HEK293 (cell line): ENCODE measurements at regions not wholly inside any gene's neighbourhood (a gene's known extent, or its start where the extent isn't known, plus 50 kb on each side); places are given as distances from the start of the nearest gene placed in this dataset.

Source experiments
- HOXC10 ChIP-seq: sonication (generic); formaldehyde crosslinking; IDR thresholded peaks from 2 replicates; pipeline ENCODE4 v1.8.1; 2023; ENCODE audit warnings: mild to moderate bottlenecking, missing genetic modification reagents
- TF ChIP-seq, protein P1 (sequence below): fragments of 450-650 bp; formaldehyde crosslinking; IDR thresholded peaks from 2 replicates; pipeline ENCODE4 v1.5.1; 2016; ENCODE audit warnings: missing biosample characterization, missing genetic modification characterization
- TF ChIP-seq, protein P2 (sequence below): fragments of 450-650 bp; formaldehyde crosslinking; IDR thresholded peaks from 2 replicates; pipeline ENCODE4 v1.5.1; 2016; ENCODE audit warnings: missing biosample characterization, missing genetic modification characterization, low read depth

DNA sequence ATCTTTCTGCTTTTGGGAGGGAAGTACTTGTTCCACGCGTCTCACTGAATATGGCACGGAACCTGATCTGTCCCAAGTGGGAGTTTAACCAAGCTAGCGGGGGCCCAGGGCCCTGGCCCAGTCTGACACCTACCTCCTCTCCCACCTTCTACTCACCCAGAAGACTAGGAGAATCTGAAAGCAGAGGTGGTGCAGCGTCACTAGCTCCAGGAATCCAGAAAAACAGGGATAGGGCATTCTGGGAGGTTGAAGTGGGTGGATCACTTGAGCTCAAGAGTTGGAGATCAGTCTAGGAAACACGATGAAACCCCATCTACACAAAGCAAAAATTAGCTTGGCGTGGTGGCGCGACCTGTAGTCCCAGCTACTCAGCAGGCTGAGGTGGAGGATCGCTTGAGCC, 163.5 kb upstream of the ZNF267 start:
- no peak for TF ChIP-seq HOXC10
- TF ChIP-seq, protein P1, sequence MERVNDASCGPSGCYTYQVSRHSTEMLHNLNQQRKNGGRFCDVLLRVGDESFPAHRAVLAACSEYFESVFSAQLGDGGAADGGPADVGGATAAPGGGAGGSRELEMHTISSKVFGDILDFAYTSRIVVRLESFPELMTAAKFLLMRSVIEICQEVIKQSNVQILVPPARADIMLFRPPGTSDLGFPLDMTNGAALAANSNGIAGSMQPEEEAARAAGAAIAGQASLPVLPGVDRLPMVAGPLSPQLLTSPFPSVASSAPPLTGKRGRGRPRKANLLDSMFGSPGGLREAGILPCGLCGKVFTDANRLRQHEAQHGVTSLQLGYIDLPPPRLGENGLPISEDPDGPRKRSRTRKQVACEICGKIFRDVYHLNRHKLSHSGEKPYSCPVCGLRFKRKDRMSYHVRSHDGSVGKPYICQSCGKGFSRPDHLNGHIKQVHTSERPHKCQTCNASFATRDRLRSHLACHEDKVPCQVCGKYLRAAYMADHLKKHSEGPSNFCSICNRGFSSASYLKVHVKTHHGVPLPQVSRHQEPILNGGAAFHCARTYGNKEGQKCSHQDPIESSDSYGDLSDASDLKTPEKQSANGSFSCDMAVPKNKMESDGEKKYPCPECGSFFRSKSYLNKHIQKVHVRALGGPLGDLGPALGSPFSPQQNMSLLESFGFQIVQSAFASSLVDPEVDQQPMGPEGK (tag by site-specific recombination): no peak
- TF ChIP-seq, protein P2, sequence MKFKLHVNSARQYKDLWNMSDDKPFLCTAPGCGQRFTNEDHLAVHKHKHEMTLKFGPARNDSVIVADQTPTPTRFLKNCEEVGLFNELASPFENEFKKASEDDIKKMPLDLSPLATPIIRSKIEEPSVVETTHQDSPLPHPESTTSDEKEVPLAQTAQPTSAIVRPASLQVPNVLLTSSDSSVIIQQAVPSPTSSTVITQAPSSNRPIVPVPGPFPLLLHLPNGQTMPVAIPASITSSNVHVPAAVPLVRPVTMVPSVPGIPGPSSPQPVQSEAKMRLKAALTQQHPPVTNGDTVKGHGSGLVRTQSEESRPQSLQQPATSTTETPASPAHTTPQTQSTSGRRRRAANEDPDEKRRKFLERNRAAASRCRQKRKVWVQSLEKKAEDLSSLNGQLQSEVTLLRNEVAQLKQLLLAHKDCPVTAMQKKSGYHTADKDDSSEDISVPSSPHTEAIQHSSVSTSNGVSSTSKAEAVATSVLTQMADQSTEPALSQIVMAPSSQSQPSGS (tag by site-specific recombination): no peak
